ENCODE measurements at regions not wholly inside any gene's neighbourhood (a gene's known extent, or its start where the extent isn't known, plus 50 kb on each side); places are given as distances from the start of the nearest gene placed in this dataset.

- no peak for DNase-seq (ENCODE audit: low read depth)
Measured at GRCh38 chr11:20250644-20251247, 90.5 kb upstream of the DBX1 start.

DNA sequence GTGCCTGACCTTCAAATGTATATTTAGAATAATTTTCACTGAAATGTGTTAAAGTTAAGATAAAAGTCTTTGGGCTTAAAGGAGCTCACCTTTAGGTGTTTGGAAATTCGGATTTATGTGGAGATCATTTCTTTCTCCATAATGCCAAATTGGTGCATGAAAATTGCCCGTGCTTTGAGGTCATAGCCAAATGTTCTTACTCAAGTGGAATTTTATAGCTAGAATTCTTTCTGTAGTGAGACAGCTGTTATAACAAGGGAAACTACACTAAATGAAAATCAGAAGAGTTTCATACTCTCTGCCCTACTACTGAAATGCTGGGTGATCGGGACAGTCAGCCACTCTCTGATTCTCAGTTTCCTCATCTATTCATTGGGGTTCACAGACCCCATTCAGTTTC, 89.5 kb upstream of the DBX1 start:
- no peak for DNase-seq (ENCODE audit: low read depth)

GRCh38 chr11:20249378-20249777, 89.1 kb upstream of the DBX1 start:
- DNase-seq (ENCODE audit: low read depth), result no peak

DNA sequence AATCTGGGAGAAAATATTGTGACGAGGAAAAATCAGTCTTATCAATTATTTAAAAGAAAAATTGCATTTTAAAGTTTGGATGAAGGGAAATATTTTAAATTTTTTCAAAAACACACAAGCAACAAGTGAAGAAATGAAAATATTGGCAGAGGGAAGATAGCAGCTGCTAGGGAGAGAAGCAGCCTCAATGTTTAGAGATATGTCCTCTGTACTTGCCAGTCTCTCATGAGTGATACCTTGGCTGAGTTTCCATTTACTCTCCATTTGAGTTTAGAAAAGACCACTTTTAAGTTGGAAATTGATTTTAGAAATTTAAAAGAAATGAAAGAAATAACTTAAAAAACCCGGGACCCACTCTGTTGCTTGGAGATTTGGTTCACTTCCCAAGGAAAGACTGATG, 88.6 kb upstream of the DBX1 start:
- DNase-seq (ENCODE audit: low read depth), result no peak

- DNase-seq (ENCODE audit: low read depth), result no peak
Measured at GRCh38 chr11:20248121-20248772, 88.0 kb upstream of the DBX1 start.

GRCh38 chr11:20247591-20248007, 87.3 kb upstream of the DBX1 start:
- no peak for DNase-seq (ENCODE audit: low read depth)

GRCh38 chr11:20243974-20244373, 83.7 kb upstream of the DBX1 start:
- DNase-seq (ENCODE audit: low read depth), result no peak

DNA sequence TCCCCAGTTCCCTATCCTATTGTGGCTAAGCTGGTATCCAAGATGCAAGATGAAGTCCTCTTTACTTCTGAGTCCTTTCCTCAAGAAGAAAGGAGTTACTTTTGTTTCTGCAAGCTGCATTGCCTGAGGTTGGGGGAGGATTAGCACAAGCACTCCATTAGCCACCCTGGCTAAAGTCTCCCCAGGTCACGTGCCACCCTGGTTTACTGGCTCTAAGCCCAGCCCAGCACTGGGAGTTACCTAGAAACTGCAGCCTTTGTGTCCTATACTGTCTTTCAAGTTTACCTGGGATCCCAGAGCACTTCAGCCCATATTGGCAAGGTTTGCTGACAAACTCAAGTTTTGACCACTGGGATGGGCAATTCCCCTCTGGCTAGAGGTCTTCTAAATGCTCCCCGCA, 78.4 kb upstream of the DBX1 start:
- DNase-seq (ENCODE audit: low read depth), result peak; percentile 10

DNA sequence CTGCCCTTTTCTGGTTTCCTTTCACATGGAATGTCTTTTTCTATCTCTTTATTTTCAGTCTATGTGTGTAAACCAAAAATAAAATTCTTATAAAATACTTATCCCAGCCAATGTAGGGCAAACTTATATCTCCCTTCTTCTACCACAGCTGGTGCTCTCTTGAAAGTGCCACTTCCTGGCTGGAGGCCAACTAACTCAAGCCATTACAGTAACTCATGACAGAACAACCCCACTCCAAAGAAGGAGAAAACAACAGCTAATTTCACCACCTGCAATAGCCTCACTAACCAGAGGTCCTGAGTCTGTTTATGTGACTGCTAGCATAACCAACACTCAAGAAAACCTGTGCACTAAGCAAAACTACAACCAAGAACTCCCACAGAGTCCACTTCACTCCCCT, 74.9 kb upstream of the DBX1 start:
- DNase-seq (ENCODE audit: low read depth), result no peak

GRCh38 chr11:20227631-20228030, 67.4 kb upstream of the DBX1 start:
- DNase-seq (ENCODE audit: low read depth), result no peak

DNA sequence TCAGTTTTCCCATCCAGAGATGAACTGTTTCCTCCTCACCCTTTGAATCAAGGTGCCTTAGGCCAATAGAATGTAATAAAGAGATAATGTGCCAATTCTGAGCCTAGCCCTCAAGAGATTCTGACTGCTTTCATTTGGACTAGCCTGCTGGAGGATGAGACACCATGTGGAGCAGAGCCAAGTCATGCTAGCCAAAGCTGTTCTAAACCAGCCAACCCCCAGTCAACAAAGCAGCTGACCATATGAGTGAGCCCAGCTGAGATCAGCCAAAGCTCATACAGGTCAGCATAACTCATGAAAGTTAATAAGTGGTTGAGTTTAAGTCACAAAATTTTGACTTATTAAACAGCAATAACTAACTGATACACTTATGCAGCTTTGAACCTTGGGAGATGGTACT, 66.7 kb upstream of the DBX1 start:
- no peak for DNase-seq (ENCODE audit: low read depth)

GRCh38 chr11:20221566-20221965, 61.3 kb upstream of the DBX1 start:
- no peak for DNase-seq (ENCODE audit: low read depth)

DNA sequence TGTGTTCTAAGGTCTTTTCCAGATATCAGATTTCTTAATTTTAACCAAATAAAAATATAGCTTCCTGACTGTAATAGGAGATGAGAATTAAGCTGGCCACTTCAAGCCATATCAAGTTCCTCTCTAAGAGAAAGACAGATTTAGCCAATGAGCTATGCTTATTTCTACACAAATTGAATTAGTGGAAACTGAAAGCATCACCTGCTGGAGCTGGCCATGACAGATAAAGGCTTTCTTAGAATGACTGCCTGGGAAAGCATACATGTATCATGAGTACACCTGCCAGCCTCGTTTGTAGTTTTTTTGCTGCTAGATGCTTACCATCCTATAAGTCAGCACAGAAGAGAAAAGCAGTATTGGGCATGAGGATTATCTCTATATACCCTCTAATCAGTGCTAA, 53.5 kb upstream of the DBX1 start:
- no peak for DNase-seq (ENCODE audit: low read depth)

- DNase-seq (ENCODE audit: low read depth), result no peak
Measured at GRCh38 chr11:20211691-20212090, 51.4 kb upstream of the DBX1 start.

Measured in M059J (cell line).